HCT116 (cell line): ENCODE measurements at regions not wholly inside any gene's neighbourhood (a gene's known extent, or its start where the extent isn't known, plus 50 kb on each side); places are given as distances from the start of the nearest gene placed in this dataset.

Experiments used
- ATAC-seq: fragments of 200-7000 bp; cut with Tn5 transposase; 2 replicates; pipeline ENCODE4 v1.9.1; 2020; ENCODE audit warnings: mild to moderate bottlenecking, moderate library complexity
- BruUV-seq: library from RNA; stranded (reverse); fragments of 400-500 nt; replicated peaks from 2 replicates; lab custom pipeline; 2021; lab: Mats Ljungman, UMichigan
- CTCF ChIA-PET: fragments of 300-600 bp; sonication (Branson Sonifier 250); formaldehyde crosslinking; loops from one replicate; lab custom pipeline; 2021; ENCODE audit warnings: antibody characterized with exemption; lab: Charles Lee
- POLR2A ChIA-PET: fragments of 300-600, 350-600 bp; sonication (Branson Sonifier 250); formaldehyde crosslinking; loops from one replicate; lab custom pipeline; 2021; ENCODE audit warnings: antibody characterized with exemption; lab: Charles Lee
- RAD21 ChIA-PET, 2 experiments: fragments of 300-600 bp; sonication (Branson Sonifier 250); formaldehyde crosslinking; loops; one replicate each; lab custom pipeline; 2023; ENCODE audit warnings: low total read pairs in 2 of 2; ENCODE audit not compliant: uncharacterized antibody in 2 of 2, unreplicated experiment in 2 of 2, low non-redundant PET in 1 of 2; lab: Charles Lee
- DNase-seq: peaks from one replicate; pipeline ENCODE4 v3.0.0-alpha.2; 2010; ENCODE audit warnings: low read depth, low spot score
- H2AFZ ChIP-seq: fragments of 200-600 bp; shearing (Covaris generic), sonication (generic); 2 replicates; pipeline ENCODE4 v1.6.1; 2017; ENCODE audit warnings: low read depth, mixed run types, mixed read lengths, antibody characterized with exemption, low read length; ENCODE audit not compliant: poor library complexity, severe bottlenecking
- H3K27ac ChIP-seq: 2 replicates; pipeline ENCODE4 v1.5.1; 2012; ENCODE audit warnings: low read depth, low read length
- H3K27me3 ChIP-seq: fragments of 200-600 bp; sonication (generic); 2 replicates; pipeline ENCODE4 v1.6.1; 2016; ENCODE audit warnings: mixed run types, low read length, mixed read lengths; ENCODE audit not compliant: insufficient read depth
- H3K36me3 ChIP-seq, 2 experiments: fragments of 200-500 bp in 1 of 2; fragments of 200-600 bp in 1 of 2; sonication (Bioruptor generic) in 1 of 2; sonication (generic) in 1 of 2; 2 replicates each; pipeline versions ENCODE4 v1.5.1 to v1.6.1; 2014 to 2016; ENCODE audit warnings: low read length in 2 of 2, inconsistent platforms in 1 of 2, mixed read lengths in 1 of 2, mixed run types in 1 of 2; ENCODE audit not compliant: insufficient read depth in 2 of 2, control insufficient read depth in 1 of 2
- H3K4me1 ChIP-seq, 2 experiments: fragments of 200-600 bp in 1 of 2; sonication (generic) in 1 of 2; 2 replicates each; pipeline versions ENCODE4 v1.5.1 to v1.6.1; 2012 to 2017; ENCODE audit warnings: low read length in 2 of 2, inconsistent platforms in 1 of 2, mild to moderate bottlenecking in 1 of 2, mixed read lengths in 1 of 2, mixed run types in 1 of 2, moderate library complexity in 1 of 2; ENCODE audit not compliant: insufficient read depth in 2 of 2, control insufficient read depth in 1 of 2
- H3K4me2 ChIP-seq: fragments of 200-600 bp; sonication (generic); 2 replicates; pipeline ENCODE4 v1.6.1; 2017; ENCODE audit warnings: mixed run types, low read length, mixed read lengths
- H3K4me3 ChIP-seq, 2 experiments: fragments of 200-600 bp in 1 of 2; sonication (generic) in 1 of 2; replicated peaks in 1 of 2; 2 replicates each; pipeline ENCODE4 v1.5.1; 2011 to 2016; ENCODE audit warnings: low read length in 2 of 2, control low read depth in 1 of 2, low read depth in 1 of 2, mild to moderate bottlenecking in 1 of 2, mixed read lengths in 1 of 2, mixed run types in 1 of 2
- H3K79me2 ChIP-seq: fragments of 200-600 bp; sonication (generic); 2 replicates; pipeline ENCODE4 v1.6.1; 2017; ENCODE audit warnings: mild to moderate bottlenecking, mixed run types, low read length, moderate library complexity, mixed read lengths; ENCODE audit not compliant: insufficient read depth
- H3K9ac ChIP-seq: fragments of 200-600 bp; sonication (generic); 2 replicates; pipeline ENCODE4 v1.6.1; 2016; ENCODE audit warnings: low read length, mixed read lengths
- H3K9me2 ChIP-seq: fragments of 200-600 bp; sonication (generic), shearing (Covaris generic); 2 replicates; pipeline ENCODE4 v1.6.1; 2017; ENCODE audit warnings: mixed run types, mild to moderate bottlenecking, moderate library complexity; ENCODE audit not compliant: insufficient read depth
- H3K9me3 ChIP-seq, 2 experiments: fragments of 200-500 bp in 1 of 2; fragments of 200-600 bp in 1 of 2; sonication (Bioruptor generic) in 1 of 2; sonication (generic) in 1 of 2; 2 replicates each; pipeline ENCODE4 v1.6.1; 2014 to 2017; ENCODE audit warnings: low read length in 2 of 2, mixed read lengths in 2 of 2, inconsistent platforms in 1 of 2, low read depth in 1 of 2, mild to moderate bottlenecking in 1 of 2, mixed run types in 1 of 2, moderate library complexity in 1 of 2; ENCODE audit not compliant: control insufficient read depth in 1 of 2, insufficient read depth in 1 of 2
- H4K20me1 ChIP-seq: fragments of 200-600 bp; sonication (generic), shearing (Covaris generic); 2 replicates; pipeline ENCODE4 v1.6.1; 2017; ENCODE audit warnings: mixed run types, mild to moderate bottlenecking, moderate library complexity; ENCODE audit not compliant: insufficient read depth
- CBX3 ChIP-seq: IDR thresholded peaks from 2 replicates; pipeline ENCODE4 v1.6.1; 2012; ENCODE audit warnings: low read depth
- ELF1 ChIP-seq: IDR thresholded peaks from 2 replicates; pipeline ENCODE4 v1.6.1; 2012; ENCODE audit warnings: low read depth, borderline replicate concordance
- POLR2A ChIP-seq: IDR thresholded peaks from 2 replicates; pipeline ENCODE4 v1.7.0; 2011; ENCODE audit warnings: borderline replicate concordance; ENCODE audit not compliant: insufficient read depth, insufficient read length; ENCODE audit errors: extremely low read depth
- SIN3A ChIP-seq: IDR thresholded peaks from 2 replicates; pipeline ENCODE4 v1.6.1; 2012; ENCODE audit warnings: low read depth
- SP1 ChIP-seq: IDR thresholded peaks from 2 replicates; pipeline ENCODE4 v1.6.1; 2012; ENCODE audit warnings: low read depth
- SRF ChIP-seq: IDR thresholded peaks from 2 replicates; pipeline ENCODE4 v1.6.1; 2012; ENCODE audit warnings: low read depth
- YY1 ChIP-seq: IDR thresholded peaks from 2 replicates; pipeline ENCODE4 v1.6.1; 2011; ENCODE audit warnings: low read length, low read depth, moderate library complexity, mild to moderate bottlenecking; ENCODE audit not compliant: insufficient replicate concordance; ENCODE audit errors: extremely low read depth
- ZFX ChIP-seq: fragments of 450-650 bp; IDR thresholded peaks from 2 replicates; pipeline ENCODE4 v1.6.1; 2017
- intact Hi-C: fragments of 100-400 bp; cut with micrococcal nuclease; formaldehyde crosslinking; loops from 2 replicates; pipeline ENCODE4 v1.10.0; 2022
- TF ChIP-seq, protein P1 (sequence below): IDR thresholded peaks from 2 replicates; pipeline ENCODE4 v1.6.1; 2011; ENCODE audit warnings: mild to moderate bottlenecking, low read length, moderate library complexity; ENCODE audit not compliant: insufficient replicate concordance; ENCODE audit errors: extremely low read depth
- TF ChIP-seq, protein P2 (sequence below): IDR thresholded peaks from 2 replicates; pipeline ENCODE4 v1.6.1; 2012; ENCODE audit warnings: low read depth

- Histone ChIP-seq H3K4me1 (no peaks in the 10 kb centered on the region), H3K4me2 (no peak overlapping the region), H3K9me2 (no peaks in the 10 kb centered on the region), H3K79me2 (no peaks in the 10 kb centered on the region), H3K27me3 (peaks cover 17% of the 10 kb centered on the region; the same call in 1 of the 2 replicates), H2AFZ (no peak overlapping the region), H4K20me1 (no peaks in the 10 kb centered on the region), H3K36me3 (no peaks in the 10 kb centered on the region), H3K4me3 (no peak overlapping the region), H3K27ac (no peak overlapping the region), H3K9ac (no peak overlapping the region), H3K9me3 (no peaks in the 10 kb centered on the region)
- ChIA-PET RAD21 (no interaction called here), CTCF (no interaction called here), POLR2A (no interaction called here)
- intact Hi-C loops: no loop called here
- TF ChIP-seq SRF: no peak
- TF ChIP-seq, protein P1, sequence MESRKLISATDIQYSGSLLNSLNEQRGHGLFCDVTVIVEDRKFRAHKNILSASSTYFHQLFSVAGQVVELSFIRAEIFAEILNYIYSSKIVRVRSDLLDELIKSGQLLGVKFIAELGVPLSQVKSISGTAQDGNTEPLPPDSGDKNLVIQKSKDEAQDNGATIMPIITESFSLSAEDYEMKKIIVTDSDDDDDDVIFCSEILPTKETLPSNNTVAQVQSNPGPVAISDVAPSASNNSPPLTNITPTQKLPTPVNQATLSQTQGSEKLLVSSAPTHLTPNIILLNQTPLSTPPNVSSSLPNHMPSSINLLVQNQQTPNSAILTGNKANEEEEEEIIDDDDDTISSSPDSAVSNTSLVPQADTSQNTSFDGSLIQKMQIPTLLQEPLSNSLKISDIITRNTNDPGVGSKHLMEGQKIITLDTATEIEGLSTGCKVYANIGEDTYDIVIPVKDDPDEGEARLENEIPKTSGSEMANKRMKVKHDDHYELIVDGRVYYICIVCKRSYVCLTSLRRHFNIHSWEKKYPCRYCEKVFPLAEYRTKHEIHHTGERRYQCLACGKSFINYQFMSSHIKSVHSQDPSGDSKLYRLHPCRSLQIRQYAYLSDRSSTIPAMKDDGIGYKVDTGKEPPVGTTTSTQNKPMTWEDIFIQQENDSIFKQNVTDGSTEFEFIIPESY: no peak
- TF ChIP-seq YY1: no peak
- TF ChIP-seq, protein P2, sequence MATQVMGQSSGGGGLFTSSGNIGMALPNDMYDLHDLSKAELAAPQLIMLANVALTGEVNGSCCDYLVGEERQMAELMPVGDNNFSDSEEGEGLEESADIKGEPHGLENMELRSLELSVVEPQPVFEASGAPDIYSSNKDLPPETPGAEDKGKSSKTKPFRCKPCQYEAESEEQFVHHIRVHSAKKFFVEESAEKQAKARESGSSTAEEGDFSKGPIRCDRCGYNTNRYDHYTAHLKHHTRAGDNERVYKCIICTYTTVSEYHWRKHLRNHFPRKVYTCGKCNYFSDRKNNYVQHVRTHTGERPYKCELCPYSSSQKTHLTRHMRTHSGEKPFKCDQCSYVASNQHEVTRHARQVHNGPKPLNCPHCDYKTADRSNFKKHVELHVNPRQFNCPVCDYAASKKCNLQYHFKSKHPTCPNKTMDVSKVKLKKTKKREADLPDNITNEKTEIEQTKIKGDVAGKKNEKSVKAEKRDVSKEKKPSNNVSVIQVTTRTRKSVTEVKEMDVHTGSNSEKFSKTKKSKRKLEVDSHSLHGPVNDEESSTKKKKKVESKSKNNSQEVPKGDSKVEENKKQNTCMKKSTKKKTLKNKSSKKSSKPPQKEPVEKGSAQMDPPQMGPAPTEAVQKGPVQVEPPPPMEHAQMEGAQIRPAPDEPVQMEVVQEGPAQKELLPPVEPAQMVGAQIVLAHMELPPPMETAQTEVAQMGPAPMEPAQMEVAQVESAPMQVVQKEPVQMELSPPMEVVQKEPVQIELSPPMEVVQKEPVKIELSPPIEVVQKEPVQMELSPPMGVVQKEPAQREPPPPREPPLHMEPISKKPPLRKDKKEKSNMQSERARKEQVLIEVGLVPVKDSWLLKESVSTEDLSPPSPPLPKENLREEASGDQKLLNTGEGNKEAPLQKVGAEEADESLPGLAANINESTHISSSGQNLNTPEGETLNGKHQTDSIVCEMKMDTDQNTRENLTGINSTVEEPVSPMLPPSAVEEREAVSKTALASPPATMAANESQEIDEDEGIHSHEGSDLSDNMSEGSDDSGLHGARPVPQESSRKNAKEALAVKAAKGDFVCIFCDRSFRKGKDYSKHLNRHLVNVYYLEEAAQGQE: no peak
- TF ChIP-seq ELF1: no peak
- TF ChIP-seq CBX3: no peak
- TF ChIP-seq SIN3A: no peak
- TF ChIP-seq SP1: no peak
- no peak for TF ChIP-seq POLR2A
- no peak for TF ChIP-seq ZFX
- DNase-seq (no peak), ATAC-seq (no peak)
- no TSS peak for BruUV-seq
Measured at GRCh38 chr7:97461596-97461995, 270.3 kb upstream of the TAC1 start.
